Transverse colon (tissue), 4 donors: ENCODE measurements at regions not wholly inside any gene's neighbourhood (a gene's known extent, or its start where the extent isn't known, plus 50 kb on each side); places are given as distances from the start of the nearest gene placed in this dataset.

Experiments
- EP300 ChIP-seq: sonication (generic); formaldehyde crosslinking; IDR thresholded peaks from one replicate; pipeline ENCODE4 v1.6.1; 2017; ENCODE audit warnings: antibody characterized with exemption, low read depth
- POLR2A ChIP-seq: fragments of 450-650 bp; IDR thresholded peaks from one replicate; pipeline ENCODE4 v1.6.1; 2016; ENCODE audit warnings: antibody characterized with exemption, mild to moderate bottlenecking, moderate library complexity
- POLR2AphosphoS5 ChIP-seq, 3 donors: sonication (generic); formaldehyde crosslinking; IDR thresholded peaks; one replicate each; pipeline ENCODE4 v1.6.1; 2016; ENCODE audit warnings: antibody characterized with exemption in 3 of 3
- TF ChIP-seq, protein P1 (sequence below), 5 experiments: fragments of 200-600 bp in 3 of 5; fragments of 450-650 bp in 2 of 5; sonication (generic) in 3 of 5; IDR thresholded peaks; 1 replicate in 2 of 5; 2 replicates in 3 of 5; pipeline ENCODE4 v1.5.1; 2016 to 2017; ENCODE audit warnings: antibody characterized with exemption in 5 of 5, inconsistent platforms in 3 of 5, mild to moderate bottlenecking in 2 of 5, moderate library complexity in 1 of 5

DNA sequence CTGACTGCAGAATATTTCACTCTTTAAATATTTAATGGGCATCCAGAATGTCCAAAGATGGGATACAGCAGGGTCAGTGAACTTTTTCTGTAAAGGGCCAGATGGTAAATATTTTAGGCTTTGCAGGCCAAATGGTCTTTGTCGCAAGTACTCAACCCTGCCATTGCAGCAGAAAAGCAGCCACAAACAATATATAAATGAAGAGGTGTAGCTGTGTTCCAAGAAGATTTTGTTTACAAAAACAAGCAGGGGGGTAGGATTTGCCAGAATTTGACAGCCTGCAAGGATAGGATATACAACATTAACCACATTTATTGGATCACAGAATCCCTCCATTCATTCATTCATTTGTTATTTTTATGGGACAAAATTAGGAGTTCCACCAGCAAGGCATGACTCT, 435.0 kb upstream of the DYNLRB2 start:
- TF ChIP-seq, protein P1, sequence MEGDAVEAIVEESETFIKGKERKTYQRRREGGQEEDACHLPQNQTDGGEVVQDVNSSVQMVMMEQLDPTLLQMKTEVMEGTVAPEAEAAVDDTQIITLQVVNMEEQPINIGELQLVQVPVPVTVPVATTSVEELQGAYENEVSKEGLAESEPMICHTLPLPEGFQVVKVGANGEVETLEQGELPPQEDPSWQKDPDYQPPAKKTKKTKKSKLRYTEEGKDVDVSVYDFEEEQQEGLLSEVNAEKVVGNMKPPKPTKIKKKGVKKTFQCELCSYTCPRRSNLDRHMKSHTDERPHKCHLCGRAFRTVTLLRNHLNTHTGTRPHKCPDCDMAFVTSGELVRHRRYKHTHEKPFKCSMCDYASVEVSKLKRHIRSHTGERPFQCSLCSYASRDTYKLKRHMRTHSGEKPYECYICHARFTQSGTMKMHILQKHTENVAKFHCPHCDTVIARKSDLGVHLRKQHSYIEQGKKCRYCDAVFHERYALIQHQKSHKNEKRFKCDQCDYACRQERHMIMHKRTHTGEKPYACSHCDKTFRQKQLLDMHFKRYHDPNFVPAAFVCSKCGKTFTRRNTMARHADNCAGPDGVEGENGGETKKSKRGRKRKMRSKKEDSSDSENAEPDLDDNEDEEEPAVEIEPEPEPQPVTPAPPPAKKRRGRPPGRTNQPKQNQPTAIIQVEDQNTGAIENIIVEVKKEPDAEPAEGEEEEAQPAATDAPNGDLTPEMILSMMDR (IDR thresholded peaks at IDR 0.05): no peak
- TF ChIP-seq POLR2A: no peak
- TF ChIP-seq POLR2AphosphoS5 (IDR thresholded peaks at IDR 0.05): no peak
- TF ChIP-seq EP300: no peak
